ENCODE measurements at regions not wholly inside any gene's neighbourhood (a gene's known extent, or its start where the extent isn't known, plus 50 kb on each side); places are given as distances from the start of the nearest gene placed in this dataset.
"Not testable (repeated sequence)": the region's sequence is repeated elsewhere in the genome, so short reads cannot be mapped to it uniquely, and the experiment has no call there.

DNA sequence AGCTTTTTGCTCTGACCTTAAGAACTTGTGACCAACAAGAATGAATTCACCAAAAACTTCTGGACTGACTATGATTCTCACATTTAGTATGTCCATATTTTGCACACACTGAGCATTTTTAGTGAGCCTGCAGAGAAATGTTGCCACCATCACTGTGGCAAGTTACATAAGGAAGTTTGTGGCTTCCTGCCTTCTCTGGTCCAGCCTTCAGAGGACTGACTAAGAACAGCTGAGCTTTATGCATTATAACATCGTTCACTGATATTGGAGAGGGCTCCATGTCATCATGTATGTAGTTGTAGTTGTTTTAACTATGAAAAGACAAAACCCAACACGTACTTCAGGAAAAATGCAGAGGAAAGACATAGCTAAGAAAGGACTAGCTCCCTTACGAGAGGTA is 218.0 kb upstream of the CRIM1 start:
- TF ChIP-seq, protein P1, sequence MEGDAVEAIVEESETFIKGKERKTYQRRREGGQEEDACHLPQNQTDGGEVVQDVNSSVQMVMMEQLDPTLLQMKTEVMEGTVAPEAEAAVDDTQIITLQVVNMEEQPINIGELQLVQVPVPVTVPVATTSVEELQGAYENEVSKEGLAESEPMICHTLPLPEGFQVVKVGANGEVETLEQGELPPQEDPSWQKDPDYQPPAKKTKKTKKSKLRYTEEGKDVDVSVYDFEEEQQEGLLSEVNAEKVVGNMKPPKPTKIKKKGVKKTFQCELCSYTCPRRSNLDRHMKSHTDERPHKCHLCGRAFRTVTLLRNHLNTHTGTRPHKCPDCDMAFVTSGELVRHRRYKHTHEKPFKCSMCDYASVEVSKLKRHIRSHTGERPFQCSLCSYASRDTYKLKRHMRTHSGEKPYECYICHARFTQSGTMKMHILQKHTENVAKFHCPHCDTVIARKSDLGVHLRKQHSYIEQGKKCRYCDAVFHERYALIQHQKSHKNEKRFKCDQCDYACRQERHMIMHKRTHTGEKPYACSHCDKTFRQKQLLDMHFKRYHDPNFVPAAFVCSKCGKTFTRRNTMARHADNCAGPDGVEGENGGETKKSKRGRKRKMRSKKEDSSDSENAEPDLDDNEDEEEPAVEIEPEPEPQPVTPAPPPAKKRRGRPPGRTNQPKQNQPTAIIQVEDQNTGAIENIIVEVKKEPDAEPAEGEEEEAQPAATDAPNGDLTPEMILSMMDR (IDR thresholded peaks at IDR 0.05; ENCODE audit: insufficient read depth, low read depth, low read length, missing control alignments): no peak
- no peak for DNase-seq (ENCODE audit: low read depth)
- H3K4me3 ChIP-seq (ENCODE audit: low read length): no peak overlapping the region

DNA sequence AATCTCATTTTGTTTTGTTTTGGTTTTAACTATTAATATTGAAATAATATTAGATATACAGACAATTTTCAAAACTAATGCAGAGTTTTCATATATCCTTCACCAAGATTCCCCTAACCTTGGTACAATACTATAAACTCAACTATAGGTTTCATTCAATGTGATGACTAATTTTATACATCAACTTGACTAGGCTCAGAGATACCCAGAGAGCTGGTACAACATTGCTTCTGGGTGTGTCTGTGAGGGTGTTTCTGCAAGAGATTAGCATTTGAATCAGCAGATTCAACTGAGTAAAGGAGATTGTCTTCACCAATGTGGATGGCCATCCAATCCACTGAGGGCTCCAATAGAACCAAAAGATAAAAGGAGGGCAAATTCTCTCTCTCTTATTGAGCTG is 221.3 kb upstream of the CRIM1 start:
- TF ChIP-seq, protein P1 (IDR thresholded peaks at IDR 0.05; ENCODE audit: insufficient read depth, low read depth, low read length, missing control alignments): no peak
- DNase-seq (ENCODE audit: low read depth): no peak
- H3K4me3 ChIP-seq (ENCODE audit: low read length): no peak overlapping the region

DNA sequence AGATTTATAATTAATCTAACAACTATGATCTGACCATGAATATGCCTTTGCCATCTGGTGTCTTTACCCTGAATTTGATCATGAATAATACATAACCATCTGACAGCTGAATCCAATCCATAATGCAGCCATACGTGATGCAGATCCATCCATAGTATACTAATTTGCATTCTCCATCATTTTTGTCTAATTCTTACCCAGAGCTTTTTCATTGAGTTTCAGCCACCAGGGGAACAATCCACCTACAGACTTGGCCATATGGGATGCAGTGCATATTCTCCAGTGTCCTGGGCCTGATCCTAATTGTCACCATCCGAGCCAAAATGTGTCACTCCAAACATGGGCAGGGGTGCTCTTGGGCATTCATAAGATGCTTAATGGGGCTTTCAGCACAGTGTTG is 227.2 kb upstream of the CRIM1 start:
- no peak overlapping the region for H3K4me3 ChIP-seq (ENCODE audit: low read length)
- TF ChIP-seq, protein P1 (IDR thresholded peaks at IDR 0.05; ENCODE audit: insufficient read depth, low read depth, low read length, missing control alignments): no peak
- DNase-seq (ENCODE audit: low read depth): no peak

DNA sequence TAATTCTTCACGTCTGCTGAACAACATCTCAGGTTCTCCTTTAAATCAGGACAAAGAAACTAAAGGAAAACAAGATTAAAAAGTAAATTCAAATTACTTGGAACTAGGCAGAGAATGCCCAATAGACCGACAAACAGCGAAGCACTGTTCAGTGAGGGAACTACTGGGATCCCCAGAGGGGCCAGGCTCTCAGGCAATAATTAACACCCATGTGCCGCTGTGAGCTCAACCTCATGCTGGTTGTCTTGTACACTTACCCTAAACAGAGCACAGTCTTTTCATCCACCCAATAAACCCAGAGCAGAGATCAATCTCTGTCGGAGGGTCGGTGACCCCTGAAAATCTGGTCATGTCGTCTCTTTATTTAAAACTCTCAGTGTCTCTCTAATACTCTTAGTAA is 229.9 kb upstream of the CRIM1 start:
- H3K4me3 ChIP-seq (ENCODE audit: low read length): no peak overlapping the region
- no peak for DNase-seq (ENCODE audit: low read depth)
- TF ChIP-seq, protein P1 (IDR thresholded peaks at IDR 0.05; ENCODE audit: insufficient read depth, low read depth, low read length, missing control alignments): no peak

DNA sequence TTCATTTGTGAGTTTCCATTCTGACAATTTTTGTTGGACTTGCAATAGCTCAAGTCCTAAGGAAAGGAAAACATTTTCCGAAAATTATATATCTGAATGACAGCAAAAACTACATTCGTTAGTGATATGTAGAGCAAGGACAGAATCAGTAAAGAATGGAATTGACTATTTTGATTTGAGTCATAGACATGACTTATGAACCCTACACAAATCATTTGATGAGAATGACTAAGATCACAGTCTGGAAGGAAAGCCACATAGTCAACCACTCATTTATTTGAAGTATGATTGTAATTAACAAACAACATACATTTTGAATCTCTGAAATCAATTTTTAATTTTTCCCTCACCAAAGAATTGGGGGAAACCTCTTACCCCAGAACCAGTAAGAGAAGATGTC is 231.6 kb upstream of the CRIM1 start:
- TF ChIP-seq, protein P1 (IDR thresholded peaks at IDR 0.05; ENCODE audit: insufficient read depth, low read depth, low read length, missing control alignments): no peak

DNA sequence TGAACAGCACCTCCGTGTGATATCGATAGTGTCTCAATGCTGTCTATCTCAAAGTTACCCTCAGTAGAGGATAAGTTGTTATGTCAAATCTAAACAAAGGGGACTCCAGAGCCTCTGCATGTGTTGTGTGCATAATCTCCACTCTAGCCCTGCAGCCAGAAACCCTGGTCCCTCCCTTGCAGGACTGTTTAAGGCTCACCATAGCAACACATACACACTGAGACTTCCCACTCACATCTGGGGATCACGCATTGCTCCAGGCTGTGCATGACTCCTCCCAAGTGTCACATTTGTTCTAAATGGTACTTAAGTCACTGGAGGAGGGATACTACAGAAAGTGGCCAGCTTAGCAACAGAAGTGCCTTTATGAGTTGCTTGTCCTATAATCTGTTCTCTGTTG is 258.6 kb upstream of the CRIM1 start:
- H3K4me3 ChIP-seq (ENCODE audit: low read length): no peak overlapping the region
- no peak for DNase-seq (ENCODE audit: low read depth)
- TF ChIP-seq, protein P1 (IDR thresholded peaks at IDR 0.05; ENCODE audit: insufficient read depth, low read depth, low read length, missing control alignments): no peak

More for the DNA sequence above, 231.6 kb upstream of the CRIM1 start:
- DNase-seq (ENCODE audit: low read depth): no peak
- H3K4me3 ChIP-seq (ENCODE audit: low read length): no peak overlapping the region

DNA sequence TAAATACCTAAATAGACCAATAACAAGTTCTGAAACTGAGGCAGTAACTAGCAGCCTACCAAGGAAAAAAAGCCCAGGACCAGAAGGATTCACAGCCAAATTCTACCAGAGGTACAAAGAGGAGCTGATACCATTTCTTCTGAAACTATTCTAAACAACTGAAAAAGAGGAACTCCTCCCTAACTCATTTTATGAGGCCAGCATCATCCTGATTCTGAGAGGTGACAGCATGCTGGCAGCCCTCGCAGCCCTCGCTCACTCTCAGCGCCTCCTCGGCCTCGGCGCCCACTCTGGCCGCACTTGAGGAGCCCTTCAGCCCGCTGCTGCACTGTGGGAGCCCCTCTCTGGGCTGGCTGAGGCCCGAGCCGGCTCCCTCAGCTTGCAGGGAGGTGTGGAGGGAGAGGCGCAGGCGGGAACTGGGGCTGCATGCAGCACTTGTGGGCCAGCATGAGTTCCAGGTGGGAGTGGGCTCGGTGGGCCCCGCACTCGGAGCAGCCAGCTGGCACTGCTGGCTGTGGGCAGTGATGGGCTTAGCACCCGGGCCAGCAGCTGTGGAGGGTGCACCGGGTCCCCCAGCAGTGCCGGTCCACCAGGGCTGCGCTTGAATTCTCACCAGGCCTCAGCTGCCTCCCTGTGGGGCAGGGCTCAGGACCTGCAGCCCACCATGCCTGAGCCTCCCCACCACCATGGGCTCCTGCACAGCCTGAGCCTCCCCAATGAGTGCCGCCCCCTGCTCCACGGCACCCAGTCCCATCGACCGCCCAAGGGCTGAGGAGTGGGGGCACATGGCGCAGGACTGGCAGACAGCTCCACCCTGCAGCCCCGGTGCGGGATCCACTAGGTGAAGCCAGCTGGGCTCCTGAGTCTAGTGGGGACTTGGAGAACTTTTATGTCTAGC is 263.5 kb upstream of the CRIM1 start:
- not testable (repeated sequence) for H3K4me3 ChIP-seq (ENCODE audit: low read length); DNase-seq (ENCODE audit: low read depth)
